Cardiac muscle cell (in vitro differentiated cells and primary cell): ENCODE measurements at regions not wholly inside any gene's neighbourhood (a gene's known extent, or its start where the extent isn't known, plus 50 kb on each side); places are given as distances from the start of the nearest gene placed in this dataset.
A peak's percentile ranks its signal among the peaks of the same experiment; 100 is the strongest.

ENCODE experiments used
- DNase-seq, 2 donors: peaks; one replicate each; pipeline versions ENCODE4 v3.0.0 to v3.0.0-alpha.2; 2010 to 2017; ENCODE audit warnings: low read depth in 1 of 2, low spot score in 1 of 2
- H3K27ac ChIP-seq: fragments of 200-600 bp; sonication (generic); 2 replicates; pipeline ENCODE4 v1.5.1; 2016
- H3K27me3 ChIP-seq: fragments of 200-600 bp; sonication (generic); 2 replicates; pipeline ENCODE4 v1.6.0; 2016; ENCODE audit warnings: control low read depth
- H3K36me3 ChIP-seq: fragments of 200-600 bp; sonication (generic); 2 replicates; pipeline ENCODE4 v1.5.1; 2016; ENCODE audit warnings: control low read depth
- H3K4me1 ChIP-seq: fragments of 200-600 bp; sonication (generic); 2 replicates; pipeline ENCODE4 v1.8.1; 2017; ENCODE audit warnings: low read depth, mild to moderate bottlenecking, mixed run types
- H3K4me3 ChIP-seq: fragments of 200-600 bp; sonication (generic); 2 replicates; pipeline ENCODE4 v1.5.1; 2016; ENCODE audit warnings: mild to moderate bottlenecking
- H3K9me3 ChIP-seq: fragments of 200-600 bp; sonication (generic); 2 replicates; pipeline ENCODE4 v1.5.1; 2017; ENCODE audit warnings: low read depth, mild to moderate bottlenecking, control low read depth
- TF ChIP-seq, protein P1 (sequence below): IDR thresholded peaks from 2 replicates; pipeline ENCODE4 v1.5.1; 2012; ENCODE audit warnings: low read depth, mild to moderate bottlenecking, low read length

GRCh38 chr11:44467931-44468330 lies 97.5 kb upstream of the CD82 start:
- Histone ChIP-seq H3K27me3 (no peaks in the 10 kb centered on the region), H3K4me1 (peaks cover 10% of the 10 kb centered on the region), H3K4me3 (no peak overlapping the region), H3K27ac (no peak overlapping the region), H3K36me3 (no peaks in the 10 kb centered on the region), H3K9me3 (no peaks in the 10 kb centered on the region)
- no peak for DNase-seq
- TF ChIP-seq, protein P1, sequence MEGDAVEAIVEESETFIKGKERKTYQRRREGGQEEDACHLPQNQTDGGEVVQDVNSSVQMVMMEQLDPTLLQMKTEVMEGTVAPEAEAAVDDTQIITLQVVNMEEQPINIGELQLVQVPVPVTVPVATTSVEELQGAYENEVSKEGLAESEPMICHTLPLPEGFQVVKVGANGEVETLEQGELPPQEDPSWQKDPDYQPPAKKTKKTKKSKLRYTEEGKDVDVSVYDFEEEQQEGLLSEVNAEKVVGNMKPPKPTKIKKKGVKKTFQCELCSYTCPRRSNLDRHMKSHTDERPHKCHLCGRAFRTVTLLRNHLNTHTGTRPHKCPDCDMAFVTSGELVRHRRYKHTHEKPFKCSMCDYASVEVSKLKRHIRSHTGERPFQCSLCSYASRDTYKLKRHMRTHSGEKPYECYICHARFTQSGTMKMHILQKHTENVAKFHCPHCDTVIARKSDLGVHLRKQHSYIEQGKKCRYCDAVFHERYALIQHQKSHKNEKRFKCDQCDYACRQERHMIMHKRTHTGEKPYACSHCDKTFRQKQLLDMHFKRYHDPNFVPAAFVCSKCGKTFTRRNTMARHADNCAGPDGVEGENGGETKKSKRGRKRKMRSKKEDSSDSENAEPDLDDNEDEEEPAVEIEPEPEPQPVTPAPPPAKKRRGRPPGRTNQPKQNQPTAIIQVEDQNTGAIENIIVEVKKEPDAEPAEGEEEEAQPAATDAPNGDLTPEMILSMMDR: no peak

- TF ChIP-seq, protein P1: no peak
- Histone ChIP-seq H3K4me3 (no peak overlapping the region), H3K27ac (no peak overlapping the region), H3K9me3 (no peaks in the 10 kb centered on the region), H3K36me3 (no peaks in the 10 kb centered on the region), H3K4me1 (peaks cover 10% of the 10 kb centered on the region), H3K27me3 (no peaks in the 10 kb centered on the region)
- DNase-seq: no peak
Observed at GRCh38 chr11:44468345-44468988, 97.0 kb upstream of the CD82 start.

- Histone ChIP-seq H3K4me3 (no peak overlapping the region), H3K27me3 (no peaks in the 10 kb centered on the region), H3K4me1 (peaks cover 10% of the 10 kb centered on the region), H3K27ac (no peak overlapping the region), H3K9me3 (no peaks in the 10 kb centered on the region), H3K36me3 (no peaks in the 10 kb centered on the region)
- TF ChIP-seq, protein P1: no peak
- DNase-seq: no peak
Observed at GRCh38 chr11:44469412-44469811, 96.1 kb upstream of the CD82 start.

- H3K9me3 ChIP-seq: no peaks in the 10 kb centered on the region
- no peaks in the 10 kb centered on the region for H3K27me3 ChIP-seq
- H3K4me1 ChIP-seq: peaks cover 17% of the 10 kb centered on the region
- TF ChIP-seq, protein P1: no peak
- H3K36me3 ChIP-seq: no peaks in the 10 kb centered on the region
- DNase-seq: peak; percentile 14 to 91
- peak overlapping the region; percentile 75 for H3K27ac ChIP-seq
- H3K4me3 ChIP-seq: no peak overlapping the region
Observed at GRCh38 chr11:44470854-44471253, 94.6 kb upstream of the CD82 start.

DNA sequence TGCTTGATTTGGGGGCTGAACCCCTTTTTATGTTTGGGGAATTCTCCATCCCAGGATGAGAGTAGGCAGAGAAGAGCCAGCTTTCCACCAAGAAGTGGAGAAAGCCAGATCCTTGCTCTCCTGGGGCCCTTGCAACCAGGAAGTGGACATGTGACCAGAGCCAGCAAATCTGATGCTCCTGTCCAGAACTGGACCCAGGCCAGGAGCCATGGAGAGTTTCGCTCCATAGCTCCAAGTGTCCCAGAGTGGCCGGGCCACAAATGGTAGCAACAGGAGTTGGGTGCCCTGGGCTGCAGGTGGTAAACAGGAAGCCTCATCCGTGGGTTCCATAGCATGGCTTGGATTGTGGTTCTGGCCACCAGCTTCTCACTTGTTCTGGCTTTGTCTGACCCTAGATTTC lies 93.9 kb upstream of the CD82 start:
- no peak for DNase-seq
- Histone ChIP-seq H3K9me3 (no peaks in the 10 kb centered on the region), H3K27me3 (no peaks in the 10 kb centered on the region), H3K4me1 (peaks cover 17% of the 10 kb centered on the region), H3K27ac (peak overlapping the region; percentile 7), H3K36me3 (no peaks in the 10 kb centered on the region), H3K4me3 (no peak overlapping the region)
- TF ChIP-seq, protein P1: no peak
